ENCODE measurements at regions not wholly inside any gene's neighbourhood (a gene's known extent, or its start where the extent isn't known, plus 50 kb on each side); places are given as distances from the start of the nearest gene placed in this dataset.
A peak's percentile ranks its signal among the peaks of the same experiment; 100 is the strongest.

DNA sequence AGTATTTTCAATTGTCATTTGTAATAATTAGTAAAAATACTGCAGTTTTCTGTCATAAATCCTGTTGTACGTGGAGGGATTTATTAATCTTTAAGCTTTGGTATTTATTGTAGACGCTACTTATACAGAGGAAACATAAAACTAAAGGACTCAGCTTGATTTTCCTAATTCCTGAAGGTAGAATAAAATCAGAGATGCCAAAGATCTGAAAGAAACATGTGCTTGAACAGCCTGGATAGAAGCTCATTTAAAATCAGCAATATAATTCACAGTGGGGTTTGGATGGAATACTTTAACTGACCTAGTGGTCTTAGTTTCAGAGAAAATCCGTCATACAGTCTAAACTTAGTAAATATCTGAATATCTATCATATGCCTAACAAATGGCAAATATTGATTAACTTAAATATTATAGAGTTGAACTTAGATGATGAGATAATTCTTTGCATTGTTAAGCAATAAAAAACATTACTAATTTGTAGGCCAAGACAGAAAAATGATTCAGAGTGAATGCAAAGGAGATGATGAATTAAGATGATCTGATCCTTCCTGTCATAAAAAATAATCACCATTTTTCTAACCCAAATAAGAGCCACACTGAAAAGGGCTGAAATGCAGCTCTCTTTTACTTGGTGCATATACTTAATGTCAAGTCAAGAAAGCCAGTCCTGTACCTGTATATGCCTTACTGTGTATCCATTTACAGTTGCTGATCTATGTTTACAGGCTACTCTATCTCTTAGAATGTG, 397.1 kb upstream of the DCN start:
- TF ChIP-seq POLR2A (IDR thresholded peaks at IDR 0.05) (no peak), POLR2AphosphoS5 (IDR thresholded peaks at IDR 0.05) (no peak)
- TF ChIP-seq, protein P1, sequence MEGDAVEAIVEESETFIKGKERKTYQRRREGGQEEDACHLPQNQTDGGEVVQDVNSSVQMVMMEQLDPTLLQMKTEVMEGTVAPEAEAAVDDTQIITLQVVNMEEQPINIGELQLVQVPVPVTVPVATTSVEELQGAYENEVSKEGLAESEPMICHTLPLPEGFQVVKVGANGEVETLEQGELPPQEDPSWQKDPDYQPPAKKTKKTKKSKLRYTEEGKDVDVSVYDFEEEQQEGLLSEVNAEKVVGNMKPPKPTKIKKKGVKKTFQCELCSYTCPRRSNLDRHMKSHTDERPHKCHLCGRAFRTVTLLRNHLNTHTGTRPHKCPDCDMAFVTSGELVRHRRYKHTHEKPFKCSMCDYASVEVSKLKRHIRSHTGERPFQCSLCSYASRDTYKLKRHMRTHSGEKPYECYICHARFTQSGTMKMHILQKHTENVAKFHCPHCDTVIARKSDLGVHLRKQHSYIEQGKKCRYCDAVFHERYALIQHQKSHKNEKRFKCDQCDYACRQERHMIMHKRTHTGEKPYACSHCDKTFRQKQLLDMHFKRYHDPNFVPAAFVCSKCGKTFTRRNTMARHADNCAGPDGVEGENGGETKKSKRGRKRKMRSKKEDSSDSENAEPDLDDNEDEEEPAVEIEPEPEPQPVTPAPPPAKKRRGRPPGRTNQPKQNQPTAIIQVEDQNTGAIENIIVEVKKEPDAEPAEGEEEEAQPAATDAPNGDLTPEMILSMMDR (IDR thresholded peaks at IDR 0.05): no peak

DNA sequence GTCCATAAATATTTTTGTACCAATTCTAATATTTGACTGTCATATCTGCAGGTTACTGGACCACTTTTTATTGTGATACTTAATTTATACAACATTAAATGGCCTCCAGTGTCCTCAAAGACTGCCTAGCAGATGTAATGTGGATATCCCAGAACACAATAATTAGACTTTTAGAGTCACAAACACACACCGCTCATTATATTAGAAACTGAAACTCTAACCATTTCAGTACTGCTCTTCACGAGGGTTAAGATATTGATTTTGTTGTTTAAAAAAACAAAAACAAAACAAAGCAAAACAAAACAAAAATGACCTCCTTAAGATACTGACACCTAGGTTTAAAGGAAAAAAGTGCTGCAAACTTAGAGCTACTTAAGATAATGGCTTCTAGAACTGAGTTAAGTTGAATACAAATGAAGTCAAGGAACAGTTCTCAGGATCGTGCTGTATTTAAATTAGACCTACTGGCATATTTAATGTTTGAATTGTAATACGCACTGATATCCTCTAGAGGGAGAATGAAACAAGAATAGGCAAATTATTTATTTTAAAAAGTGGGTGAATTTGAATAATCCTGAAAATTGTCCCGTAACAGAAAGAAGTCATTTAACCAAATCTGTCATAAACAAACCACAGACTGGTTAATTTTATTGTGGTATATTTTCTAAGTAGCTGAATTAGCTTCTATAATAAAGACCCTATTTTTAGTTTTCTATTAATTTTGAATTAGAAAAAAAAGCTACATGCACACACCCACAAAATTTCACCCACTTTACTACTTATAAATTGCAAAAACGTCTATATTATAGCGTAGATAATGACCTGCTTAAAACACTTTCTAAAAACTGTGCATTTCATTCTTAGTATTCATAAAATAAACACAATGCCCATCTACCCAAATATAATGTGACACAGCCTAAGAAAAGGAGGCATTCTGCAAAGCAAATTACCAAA, 395.2 kb upstream of the DCN start:
- H3K36me3 ChIP-seq: no peaks in the 10 kb centered on the region
- 39% methylated on average over 7 of the region's 7 CpGs for WGBS
- no peaks in the 10 kb centered on the region for H3K27me3 ChIP-seq (replicated peaks; ENCODE audit: insufficient read depth)
- no peaks in the 10 kb centered on the region for H3K9me3 ChIP-seq
- intact Hi-C loops (cut with DNase I): loop anchor here (5.0 to 10.0 kb wide), 3 partner anchors 196 to 994 kb away; partner anchors contain the start of gene BTG1
- TF ChIP-seq POLR2A (IDR thresholded peaks at IDR 0.05): no peak
- TF ChIP-seq, protein P1 (IDR thresholded peaks at IDR 0.05): peak; percentile 28 to 74 (median 66)
- no peak for TF ChIP-seq POLR2AphosphoS5 (IDR thresholded peaks at IDR 0.05)
- no peaks in the 10 kb centered on the region for H3K4me1 ChIP-seq (replicated peaks)
- no peak overlapping the region for H3K4me3 ChIP-seq
- no peak for DNase-seq (ENCODE audit: low spot score)
- H3K27ac ChIP-seq: no peak overlapping the region

More for the DNA sequence above, 397.1 kb upstream of the DCN start:
- intact Hi-C loops (cut with DNase I): loop anchor here (5.0 to 10.0 kb wide), 3 partner anchors 197 to 993 kb away; partner anchors contain the start of gene BTG1
- WGBS: 59% methylated on average over 3 of the region's 3 CpGs
- no peak overlapping the region for H3K27ac ChIP-seq
- no peak overlapping the region for H3K4me3 ChIP-seq
- no peaks in the 10 kb centered on the region for H3K4me1 ChIP-seq (replicated peaks)
- DNase-seq (ENCODE audit: low spot score): no peak
- H3K36me3 ChIP-seq: no peaks in the 10 kb centered on the region
- no peaks in the 10 kb centered on the region for H3K27me3 ChIP-seq (replicated peaks; ENCODE audit: insufficient read depth)
- no peaks in the 10 kb centered on the region for H3K9me3 ChIP-seq

DNA sequence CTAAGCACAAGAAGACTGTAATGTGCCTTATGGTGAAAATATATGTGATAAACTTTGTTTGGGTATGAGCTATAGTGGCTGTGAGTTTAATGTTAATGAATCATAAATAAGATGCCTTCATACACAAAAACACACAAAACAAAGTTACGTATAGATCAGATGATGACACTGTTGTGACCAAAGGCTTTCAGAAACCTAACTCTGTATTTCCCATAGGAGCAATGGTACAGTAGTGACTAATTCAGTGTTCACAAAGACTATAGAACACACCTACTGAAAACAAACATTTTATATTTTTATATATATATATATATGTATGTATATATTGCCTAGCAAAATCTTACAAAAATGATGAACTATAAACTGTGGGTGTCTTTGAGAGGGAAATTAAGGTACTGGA, 393.8 kb upstream of the DCN start:
- WGBS: 97% methylated on average over 1 of the region's 1 CpG
- no peak for TF ChIP-seq POLR2A (IDR thresholded peaks at IDR 0.05)
- TF ChIP-seq, protein P1 (IDR thresholded peaks at IDR 0.05): no peak
- H3K4me3 ChIP-seq: no peak overlapping the region
- H3K27me3 ChIP-seq (replicated peaks; ENCODE audit: insufficient read depth): no peaks in the 10 kb centered on the region
- no peak overlapping the region for H3K27ac ChIP-seq
- intact Hi-C loops (cut with DNase I): loop anchor here (5.0 to 10.0 kb wide), 3 partner anchors 194 to 996 kb away; partner anchors contain the start of gene BTG1
- H3K4me1 ChIP-seq (replicated peaks): no peaks in the 10 kb centered on the region
- H3K9me3 ChIP-seq: no peaks in the 10 kb centered on the region
- H3K36me3 ChIP-seq: no peaks in the 10 kb centered on the region
- DNase-seq (ENCODE audit: low spot score): no peak

DNA sequence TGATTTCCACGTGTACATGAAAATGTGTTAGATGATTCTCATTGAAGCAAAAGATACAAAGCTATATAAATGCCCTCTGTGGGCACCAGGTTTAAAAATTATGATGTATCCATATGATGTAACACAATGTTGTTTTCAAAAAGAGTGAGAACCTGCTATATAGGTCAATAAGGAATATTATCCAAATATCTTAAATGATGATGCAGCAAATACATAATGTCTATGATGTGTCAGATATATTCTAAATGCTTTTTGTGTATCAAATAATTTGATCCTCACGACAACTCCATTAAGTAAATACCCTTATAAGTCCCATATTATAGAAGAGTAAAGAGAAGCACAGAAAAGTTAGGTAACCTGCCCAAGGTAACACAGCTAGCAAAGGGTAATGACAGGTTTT, 393.0 kb upstream of the DCN start:
- Histone ChIP-seq H3K4me3 (no peak overlapping the region), H3K27ac (no peak overlapping the region), H3K9me3 (no peaks in the 10 kb centered on the region), H3K4me1 (replicated peaks) (no peaks in the 10 kb centered on the region), H3K27me3 (replicated peaks; ENCODE audit: insufficient read depth) (no peaks in the 10 kb centered on the region), H3K36me3 (no peaks in the 10 kb centered on the region)
- TF ChIP-seq POLR2A (IDR thresholded peaks at IDR 0.05): no peak
- TF ChIP-seq, protein P1 (IDR thresholded peaks at IDR 0.05): no peak
- TF ChIP-seq POLR2AphosphoS5 (IDR thresholded peaks at IDR 0.05): no peak
- intact Hi-C loops (cut with DNase I): loop anchor here (5.0 to 10.0 kb wide), 3 partner anchors 193 to 997 kb away; partner anchors contain the start of gene BTG1
- 94% methylated on average over 2 of the region's 2 CpGs for WGBS
- DNase-seq (ENCODE audit: low spot score): no peak
